ENCODE measurements at regions not wholly inside any gene's neighbourhood (a gene's known extent, or its start where the extent isn't known, plus 50 kb on each side); places are given as distances from the start of the nearest gene placed in this dataset.

DNA sequence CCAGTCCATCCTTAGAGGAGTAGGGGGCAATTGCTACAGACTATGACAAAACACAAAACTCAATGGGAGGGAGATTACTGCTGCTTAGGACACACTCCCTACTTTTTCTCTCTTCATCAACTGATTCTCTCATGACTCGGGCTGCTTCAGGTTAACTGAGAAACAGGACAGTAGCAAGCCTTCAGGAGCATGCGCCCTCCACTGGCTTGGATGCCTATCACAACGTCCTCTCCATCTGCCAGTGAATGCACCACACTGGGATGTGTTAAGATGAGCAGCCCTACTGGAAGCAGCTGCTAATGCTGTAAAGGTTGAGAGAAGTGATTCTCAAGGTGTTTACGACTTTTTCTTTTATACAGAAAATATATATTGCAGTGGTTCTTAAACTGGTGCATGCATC, 542.3 kb downstream of the EDEM1 start:
- Histone ChIP-seq H3K4me1 (no peaks in the 10 kb centered on the region), H3K27me3 (no peaks in the 10 kb centered on the region), H3K36me3 (no peaks in the 10 kb centered on the region), H3K4me3 (ENCODE audit: low read depth, low read length) (no peak overlapping the region), H3K9me3 (no peaks in the 10 kb centered on the region)
- DNase-seq = no peak
- TF ChIP-seq, protein P1, sequence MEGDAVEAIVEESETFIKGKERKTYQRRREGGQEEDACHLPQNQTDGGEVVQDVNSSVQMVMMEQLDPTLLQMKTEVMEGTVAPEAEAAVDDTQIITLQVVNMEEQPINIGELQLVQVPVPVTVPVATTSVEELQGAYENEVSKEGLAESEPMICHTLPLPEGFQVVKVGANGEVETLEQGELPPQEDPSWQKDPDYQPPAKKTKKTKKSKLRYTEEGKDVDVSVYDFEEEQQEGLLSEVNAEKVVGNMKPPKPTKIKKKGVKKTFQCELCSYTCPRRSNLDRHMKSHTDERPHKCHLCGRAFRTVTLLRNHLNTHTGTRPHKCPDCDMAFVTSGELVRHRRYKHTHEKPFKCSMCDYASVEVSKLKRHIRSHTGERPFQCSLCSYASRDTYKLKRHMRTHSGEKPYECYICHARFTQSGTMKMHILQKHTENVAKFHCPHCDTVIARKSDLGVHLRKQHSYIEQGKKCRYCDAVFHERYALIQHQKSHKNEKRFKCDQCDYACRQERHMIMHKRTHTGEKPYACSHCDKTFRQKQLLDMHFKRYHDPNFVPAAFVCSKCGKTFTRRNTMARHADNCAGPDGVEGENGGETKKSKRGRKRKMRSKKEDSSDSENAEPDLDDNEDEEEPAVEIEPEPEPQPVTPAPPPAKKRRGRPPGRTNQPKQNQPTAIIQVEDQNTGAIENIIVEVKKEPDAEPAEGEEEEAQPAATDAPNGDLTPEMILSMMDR (IDR thresholded peaks at IDR 0.05; ENCODE audit: low read depth, low read length) = no peak

DNA sequence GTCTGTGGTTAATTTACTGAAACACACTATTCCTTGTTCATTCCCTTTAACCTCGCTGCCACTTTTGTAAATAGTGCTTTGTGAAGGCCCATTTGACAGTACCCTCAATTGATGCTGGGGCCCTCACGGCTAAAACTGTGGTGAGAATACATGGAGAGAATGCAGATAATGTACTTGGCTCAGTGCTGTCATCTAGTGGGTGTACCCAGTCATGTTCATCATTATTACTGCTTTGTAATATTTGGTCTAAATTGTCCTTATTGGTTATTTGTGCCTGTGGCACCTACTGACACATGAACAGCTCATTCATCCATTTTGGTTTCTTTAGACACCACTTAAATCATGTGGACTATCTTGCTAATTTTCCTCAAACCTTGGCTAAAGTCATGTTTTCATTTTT, 543.6 kb downstream of the EDEM1 start:
- DNase-seq = no peak
- no peaks in the 10 kb centered on the region for H3K9me3 ChIP-seq
- no peaks in the 10 kb centered on the region for H3K36me3 ChIP-seq
- H3K4me1 ChIP-seq = no peaks in the 10 kb centered on the region
- H3K27me3 ChIP-seq = no peaks in the 10 kb centered on the region
- TF ChIP-seq, protein P1 (IDR thresholded peaks at IDR 0.05; ENCODE audit: low read depth, low read length) = peak; percentile 7; the same call in 1 of the 2 replicates
- no peak overlapping the region for H3K4me3 ChIP-seq (ENCODE audit: low read depth, low read length)

DNA sequence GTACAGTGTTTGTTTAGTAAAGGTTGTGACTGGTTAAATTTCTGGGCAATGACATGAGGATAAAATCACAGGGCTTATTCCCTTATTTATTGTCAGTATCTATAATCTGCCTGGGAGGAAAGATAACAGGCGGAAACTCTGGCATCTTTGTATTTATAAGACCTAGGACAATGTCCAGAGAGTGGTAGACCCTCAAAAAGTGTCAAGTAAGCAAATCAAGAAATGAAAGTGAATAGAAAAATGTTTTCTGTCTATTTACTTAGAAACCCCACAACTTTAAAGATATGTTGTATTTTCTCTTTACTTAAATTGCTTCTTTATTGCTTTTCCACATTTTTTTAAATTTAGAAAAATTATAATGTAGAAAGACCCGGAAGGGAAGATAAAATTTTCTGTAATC, 544.6 kb downstream of the EDEM1 start:
- Histone ChIP-seq H3K27me3 (no peaks in the 10 kb centered on the region), H3K4me1 (no peaks in the 10 kb centered on the region), H3K9me3 (no peaks in the 10 kb centered on the region), H3K4me3 (ENCODE audit: low read depth, low read length) (no peak overlapping the region), H3K36me3 (no peaks in the 10 kb centered on the region)
- TF ChIP-seq, protein P1 (IDR thresholded peaks at IDR 0.05; ENCODE audit: low read depth, low read length) = no peak
- DNase-seq = no peak

GRCh38 chr3:5733995-5734394, 546.5 kb downstream of the EDEM1 start:
- Histone ChIP-seq H3K27me3 (no peaks in the 10 kb centered on the region), H3K4me1 (no peaks in the 10 kb centered on the region), H3K4me3 (ENCODE audit: low read depth, low read length) (no peak overlapping the region), H3K36me3 (no peaks in the 10 kb centered on the region), H3K9me3 (no peaks in the 10 kb centered on the region)
- DNase-seq = no peak
- TF ChIP-seq, protein P1 (IDR thresholded peaks at IDR 0.05; ENCODE audit: low read depth, low read length) = no peak

DNA sequence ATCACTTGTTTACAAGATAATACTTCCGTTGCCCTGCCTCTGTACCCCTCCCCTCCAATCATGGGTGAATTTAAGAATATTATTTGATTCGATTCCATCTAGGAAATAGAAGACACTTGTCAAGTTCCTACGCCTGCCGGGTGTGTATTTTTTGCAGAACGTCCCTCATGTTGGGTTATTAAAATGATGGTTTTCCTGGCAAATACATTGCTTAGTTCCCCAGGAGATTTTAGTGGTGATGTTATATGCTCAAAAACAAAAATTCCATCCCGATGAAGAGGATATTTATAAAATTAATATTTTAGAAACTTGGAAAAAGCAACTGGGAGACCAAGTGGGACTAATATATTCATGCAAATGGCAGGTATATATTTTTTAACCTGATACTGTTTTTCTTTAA, 548.4 kb downstream of the EDEM1 start:
- TF ChIP-seq, protein P1 (IDR thresholded peaks at IDR 0.05; ENCODE audit: low read depth, low read length) = no peak
- Histone ChIP-seq H3K4me3 (ENCODE audit: low read depth, low read length) (no peak overlapping the region), H3K4me1 (no peaks in the 10 kb centered on the region), H3K36me3 (no peaks in the 10 kb centered on the region), H3K9me3 (no peaks in the 10 kb centered on the region), H3K27me3 (no peaks in the 10 kb centered on the region)
- DNase-seq = no peak

- H3K4me3 ChIP-seq (ENCODE audit: low read depth, low read length) = no peak overlapping the region
- H3K9me3 ChIP-seq = no peaks in the 10 kb centered on the region
- H3K27me3 ChIP-seq = no peaks in the 10 kb centered on the region
- TF ChIP-seq, protein P1 (IDR thresholded peaks at IDR 0.05; ENCODE audit: low read depth, low read length) = no peak
- no peaks in the 10 kb centered on the region for H3K4me1 ChIP-seq
- DNase-seq = no peak
- H3K36me3 ChIP-seq = no peaks in the 10 kb centered on the region
Measured at GRCh38 chr3:5739299-5739935, 551.9 kb downstream of the EDEM1 start.
